ENCODE measurements at regions not wholly inside any gene's neighbourhood (a gene's known extent, or its start where the extent isn't known, plus 50 kb on each side); places are given as distances from the start of the nearest gene placed in this dataset.

DNA sequence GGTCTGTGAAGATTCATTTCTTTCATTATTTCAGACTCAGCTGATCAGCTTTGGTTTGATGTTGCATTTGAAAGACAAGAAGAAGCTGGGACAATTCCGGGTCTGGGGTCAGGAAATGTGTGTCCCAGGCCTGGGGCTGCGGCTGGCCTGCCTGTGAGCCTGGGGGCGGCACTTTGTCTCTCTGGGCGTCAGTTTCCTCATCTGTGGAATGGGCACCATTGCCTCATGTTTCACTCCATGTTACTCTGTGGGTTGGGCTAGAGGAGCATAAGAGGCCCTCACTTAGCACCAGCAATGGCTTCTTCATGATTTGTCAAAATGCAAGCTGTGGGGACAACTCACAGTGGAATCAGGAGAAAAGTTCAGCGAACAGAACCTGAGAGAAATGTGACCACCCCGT lies 570.1 kb downstream of the VRK1 start:
- DNase-seq = no peak

- peak; percentile 13 for DNase-seq
Measured at GRCh38 chr14:97368049-97368448, 570.9 kb downstream of the VRK1 start.

DNA sequence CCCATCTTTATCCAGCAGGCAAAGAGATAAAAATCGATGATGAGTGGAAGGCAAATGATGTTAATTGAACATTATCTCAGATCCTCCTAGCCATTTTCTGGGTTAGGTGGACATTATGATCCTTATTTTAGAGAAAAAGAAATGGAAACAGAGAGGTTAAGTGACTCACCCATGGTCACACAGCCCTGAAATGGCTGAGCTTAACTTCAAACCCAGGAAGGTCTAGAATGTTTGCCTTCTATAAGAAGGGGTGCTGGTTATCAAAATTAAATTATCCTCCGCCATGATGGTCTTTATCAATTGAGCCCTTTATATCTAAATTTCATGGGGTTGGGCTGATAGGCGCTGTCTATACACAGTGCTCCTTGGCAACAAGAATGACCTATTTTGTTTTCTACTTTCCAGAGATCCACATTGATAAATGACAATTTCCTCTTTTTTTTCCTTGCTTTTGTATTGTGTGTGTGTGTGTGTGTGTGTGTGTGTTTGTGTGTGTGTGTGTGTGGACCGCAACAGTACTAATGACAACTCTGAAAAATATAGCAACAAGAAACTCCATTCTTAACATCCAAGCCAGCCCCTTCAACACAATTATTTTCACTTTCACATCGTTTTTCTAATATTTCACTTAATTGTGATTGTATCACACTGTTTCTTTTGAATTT lies 571.9 kb downstream of the VRK1 start:
- DNase-seq = no peak

GRCh38 chr14:97369901-97370300 lies 572.7 kb downstream of the VRK1 start:
- no peak for DNase-seq

- no peak for DNase-seq
Measured at GRCh38 chr14:97376310-97376709, 579.1 kb downstream of the VRK1 start.

DNA sequence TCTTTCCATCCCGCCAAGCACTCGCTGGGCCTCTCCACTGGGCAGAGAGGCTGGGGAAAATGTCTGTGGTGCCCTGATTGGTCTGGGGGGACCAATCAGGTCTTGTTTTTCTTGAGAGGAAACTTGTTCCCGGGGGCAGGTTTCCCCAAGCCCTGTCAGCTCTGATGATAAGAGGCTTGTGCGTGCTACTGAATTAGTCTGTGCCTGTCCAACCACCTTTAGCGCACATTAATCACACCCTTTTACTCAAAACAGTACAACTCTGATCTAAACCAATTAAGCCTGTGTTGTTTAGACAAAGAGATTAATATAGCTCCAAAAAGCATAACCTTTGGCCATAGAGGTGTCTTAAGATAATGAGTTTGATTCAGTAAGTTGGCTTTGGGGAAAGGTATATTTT lies 580.4 kb downstream of the VRK1 start:
- DNase-seq = no peak

DNA sequence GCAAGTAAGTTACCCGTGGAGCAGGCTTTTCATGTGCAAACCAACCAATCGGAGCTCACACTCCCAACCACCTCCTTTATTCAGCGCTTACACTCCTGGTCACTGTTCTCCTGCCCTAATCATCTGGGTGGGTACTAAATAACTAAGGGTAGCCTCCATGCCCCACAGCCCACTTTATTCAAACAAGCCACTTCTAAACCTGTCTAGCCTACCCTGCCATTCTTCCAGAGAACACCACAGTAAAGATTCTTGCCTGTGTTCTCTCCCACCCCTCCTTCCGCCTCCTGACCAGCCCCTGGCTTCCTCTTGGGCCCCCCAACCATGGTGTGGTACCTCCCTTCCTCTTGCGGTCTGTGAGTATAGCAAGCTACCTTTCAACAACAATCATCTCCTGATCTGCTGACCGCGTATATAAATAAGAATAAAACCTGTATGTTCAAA lies 581.9 kb downstream of the VRK1 start:
- DNase-seq = no peak

- DNase-seq = no peak
Measured at GRCh38 chr14:97380539-97380941, 583.4 kb downstream of the VRK1 start.

DNA sequence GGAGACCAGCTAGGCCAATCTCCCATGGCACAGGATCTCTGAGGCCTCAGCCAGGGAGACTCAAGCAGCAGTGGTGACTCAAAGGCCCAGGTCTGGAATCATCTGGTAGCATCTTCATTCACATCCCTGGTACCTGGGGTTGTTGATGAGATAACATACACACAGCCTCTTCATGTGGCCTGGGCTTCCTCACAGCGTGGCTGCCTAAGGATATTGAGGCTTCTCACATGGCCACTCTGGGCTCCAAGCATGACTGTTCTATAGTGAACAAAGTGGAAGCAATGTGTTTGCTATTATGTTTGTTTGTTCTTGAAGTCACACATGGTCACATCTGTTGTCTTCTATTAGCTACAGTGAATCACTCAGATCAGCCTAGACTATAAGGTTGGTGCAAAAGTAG lies 584.1 kb downstream of the VRK1 start:
- no peak for DNase-seq

DNA sequence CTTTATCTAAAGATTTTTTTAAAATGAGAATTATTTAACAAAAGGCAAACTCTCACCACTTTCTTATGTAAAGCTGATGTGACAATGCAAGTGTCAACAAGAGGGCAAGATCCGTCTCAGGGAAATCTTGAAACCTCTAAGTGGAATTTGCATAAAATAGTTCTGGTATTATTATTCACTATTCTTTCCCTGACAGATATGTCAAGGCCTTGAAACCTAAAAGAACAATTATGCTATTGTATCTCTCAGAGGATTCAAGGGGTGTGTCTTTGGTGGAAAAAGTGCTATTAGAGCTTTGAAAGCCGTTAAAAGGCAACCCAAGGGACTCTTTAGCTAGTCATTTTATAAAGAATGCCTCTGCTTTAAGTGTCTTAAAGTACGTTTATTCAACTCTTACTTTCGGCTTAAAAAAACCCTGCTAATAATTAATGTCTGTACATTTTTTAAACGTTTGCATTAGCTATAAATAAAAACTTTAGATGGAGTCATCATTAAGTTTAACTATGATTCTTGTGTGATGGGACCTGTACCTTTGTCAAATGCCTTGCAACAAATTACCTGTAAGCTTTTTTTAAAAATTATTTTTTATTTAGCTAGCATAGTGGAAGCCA lies 585.5 kb downstream of the VRK1 start:
- peak; percentile 46 for DNase-seq

- no peak for DNase-seq
Measured at GRCh38 chr14:97385727-97386126, 588.5 kb downstream of the VRK1 start.

DNA sequence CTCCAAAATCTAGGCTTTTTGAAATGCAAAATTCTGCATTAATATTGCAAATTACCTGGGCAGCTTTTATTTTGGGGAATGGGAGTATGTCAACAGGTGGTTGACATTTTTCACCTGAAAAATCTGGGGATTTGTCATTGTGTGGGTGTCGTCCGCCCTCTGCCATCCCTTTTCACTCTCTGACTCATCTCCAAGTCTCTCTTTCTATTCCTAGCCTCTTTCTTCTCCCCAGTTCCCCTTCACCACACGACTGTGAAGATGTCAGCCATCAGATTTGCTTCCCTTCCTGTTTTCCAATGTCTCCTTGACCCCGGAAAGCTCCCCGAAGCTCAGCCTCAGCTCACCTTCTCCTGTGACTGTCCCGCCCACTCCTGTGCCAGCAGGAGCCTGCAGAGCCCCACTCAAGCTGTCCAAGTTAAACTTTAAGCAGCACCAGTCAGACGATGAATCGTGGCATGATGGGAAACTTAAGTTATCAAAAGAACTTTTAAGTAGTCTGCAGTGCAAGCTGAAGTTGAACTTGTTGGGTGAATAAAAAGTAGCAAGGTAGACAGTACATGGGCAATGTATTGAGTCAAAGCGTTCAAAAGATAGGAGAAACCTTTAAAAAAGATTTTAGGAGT lies 590.2 kb downstream of the VRK1 start:
- no peak for DNase-seq

GRCh38 chr14:97388408-97388807 lies 591.2 kb downstream of the VRK1 start:
- no peak for DNase-seq

DNA sequence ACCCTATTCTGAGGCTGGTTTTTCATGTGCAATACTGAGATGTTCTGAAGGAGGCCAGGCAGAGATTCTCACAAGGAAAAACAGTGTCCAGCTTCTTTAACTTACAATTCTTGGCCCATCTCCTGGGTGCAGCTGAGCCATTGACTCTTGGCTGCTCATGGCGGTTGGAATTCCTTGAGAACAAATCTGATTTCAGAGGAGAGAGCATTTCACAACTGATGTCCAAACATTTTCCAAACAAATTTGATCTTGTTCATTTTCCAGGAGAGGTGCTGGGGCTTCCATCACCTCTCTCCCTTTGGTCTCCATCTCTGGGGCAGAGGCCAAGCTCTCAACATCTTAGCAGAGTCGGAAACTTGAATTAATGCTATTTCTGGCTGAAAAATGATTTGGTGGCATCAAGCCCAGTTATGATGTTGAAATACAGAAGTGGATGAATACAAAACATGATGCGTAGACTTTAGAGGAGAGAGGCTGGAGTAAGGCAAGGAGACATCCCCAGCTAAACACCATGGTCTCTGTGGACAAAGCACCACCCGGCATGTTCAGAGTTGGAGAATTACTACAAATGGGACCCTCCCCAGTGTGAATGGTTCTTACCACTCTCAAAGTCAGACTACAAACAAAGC lies 593.0 kb downstream of the VRK1 start:
- DNase-seq = no peak

DNA sequence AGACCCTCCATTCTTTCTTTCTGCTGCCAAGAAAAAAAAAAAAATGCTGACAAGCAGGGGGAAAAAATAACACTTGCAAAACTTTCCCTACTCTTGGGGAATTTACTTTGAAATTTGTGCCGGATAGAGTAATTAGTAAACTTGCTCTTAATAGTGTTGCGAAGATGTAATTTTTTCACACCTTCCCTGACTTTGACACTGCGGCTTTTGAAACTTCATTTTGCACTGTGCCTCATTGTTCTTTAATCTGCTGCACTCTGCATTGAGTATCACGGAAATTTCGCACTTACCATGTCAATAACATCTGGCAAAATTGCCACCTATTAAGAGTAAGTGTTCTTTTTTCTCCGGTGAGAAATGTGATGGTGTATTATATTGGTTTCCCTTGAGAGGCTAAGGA lies 596.1 kb downstream of the VRK1 start:
- DNase-seq = peak; percentile 16

DNA sequence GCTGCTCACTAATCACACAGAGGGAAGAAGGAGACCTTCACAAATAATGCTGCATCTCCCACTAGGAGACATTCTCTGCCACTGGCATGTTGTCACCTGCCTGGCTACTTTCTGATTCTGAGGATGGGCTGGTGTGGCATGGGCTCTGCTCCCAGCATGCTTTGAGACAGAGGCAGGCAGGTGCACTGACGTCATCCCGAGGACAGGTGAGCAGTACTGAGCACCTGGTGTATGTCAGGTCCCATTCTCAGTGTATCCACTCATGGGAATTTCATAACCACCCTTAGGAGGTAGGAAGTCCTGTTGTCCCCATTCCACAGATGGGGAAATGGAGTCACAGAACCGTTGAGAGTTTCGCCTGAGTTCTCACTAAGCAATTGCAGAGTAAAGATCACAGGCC lies 597.9 kb downstream of the VRK1 start:
- peak; percentile 13 for DNase-seq

- DNase-seq = no peak
Measured at GRCh38 chr14:97401714-97402113, 604.5 kb downstream of the VRK1 start.

DNA sequence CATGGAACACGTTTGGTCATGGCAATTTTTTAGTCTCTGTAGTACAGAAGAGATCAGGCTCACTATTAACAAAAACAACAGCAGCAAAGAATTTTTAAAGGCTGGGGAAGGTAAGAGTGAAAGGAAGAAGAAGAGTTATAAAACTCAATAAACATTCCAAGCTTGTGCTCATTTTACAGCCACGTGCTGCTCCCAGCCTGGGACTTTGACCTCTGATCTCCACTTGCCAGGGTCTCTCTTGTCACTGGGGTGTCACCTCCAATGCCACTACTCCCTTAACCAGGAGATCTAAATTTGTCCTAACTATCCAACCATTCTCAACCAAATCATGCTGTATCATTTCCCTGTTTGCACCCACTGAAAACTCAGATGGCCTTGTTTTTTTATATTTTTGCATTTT lies 605.1 kb downstream of the VRK1 start:
- no peak for DNase-seq

DNA sequence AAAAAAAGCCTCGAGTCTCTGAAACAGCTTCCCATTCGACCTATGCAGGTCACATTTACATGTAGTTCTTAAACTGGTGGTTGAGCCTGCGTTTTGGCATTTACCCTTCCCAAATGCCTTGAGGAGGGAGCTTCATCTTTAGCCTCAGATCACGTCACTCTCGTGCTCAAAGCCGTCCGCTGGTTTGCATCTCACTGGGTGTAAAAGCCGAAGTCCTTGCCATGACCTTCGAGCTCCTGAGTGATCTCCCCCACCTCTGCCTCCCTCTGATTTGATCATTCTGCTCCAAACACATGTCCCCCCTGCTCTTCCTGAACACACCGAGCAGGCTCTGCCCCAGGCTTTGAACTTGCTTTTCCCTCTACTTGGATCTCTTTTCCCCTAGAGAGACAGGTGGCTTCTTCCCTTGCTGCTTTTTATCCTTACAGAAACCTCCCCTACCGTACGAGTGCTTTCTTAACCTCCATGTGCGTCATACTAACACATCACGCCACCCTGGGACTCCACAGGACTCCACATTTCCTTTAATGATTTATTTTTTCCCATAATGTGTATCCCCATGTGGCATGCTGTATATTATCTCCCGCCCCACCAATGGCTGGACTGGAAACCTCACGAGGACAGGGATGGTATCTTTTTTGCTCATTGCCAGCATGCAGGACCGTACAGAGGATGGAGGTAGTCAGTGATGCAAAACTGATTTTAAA lies 610.7 kb downstream of the VRK1 start:
- DNase-seq = no peak

DNA sequence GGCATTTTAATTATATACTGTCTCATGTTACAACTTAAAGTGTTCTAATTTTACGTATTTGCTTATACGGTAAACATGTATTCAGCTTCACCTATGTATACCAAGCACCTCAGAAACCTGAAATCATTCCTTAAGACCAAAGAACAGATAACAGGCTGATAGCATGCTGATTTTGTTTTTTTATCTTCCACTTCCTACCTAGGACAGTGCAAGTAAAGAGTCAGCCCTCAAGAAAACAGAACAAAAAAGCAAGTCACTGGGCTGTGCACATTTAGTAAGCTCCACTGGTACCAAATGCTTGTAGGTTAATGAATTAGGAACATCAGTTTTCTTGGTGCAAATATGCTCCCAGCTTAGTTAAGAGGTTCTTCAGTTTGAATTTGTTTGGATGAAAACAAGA lies 611.3 kb downstream of the VRK1 start:
- no peak for DNase-seq

- DNase-seq = no peak
Measured at GRCh38 chr14:97408937-97409815, 612.0 kb downstream of the VRK1 start.
